ENCODE measurements at regions not wholly inside any gene's neighbourhood (a gene's known extent, or its start where the extent isn't known, plus 50 kb on each side); places are given as distances from the start of the nearest gene placed in this dataset.

- no peaks in the 10 kb centered on the region for H3K9me3 ChIP-seq (ENCODE audit: low read length)
- no peak overlapping the region for H3K4me3 ChIP-seq (ENCODE audit: low read depth, low read length, poor library complexity, severe bottlenecking)
- no peaks in the 10 kb centered on the region for H3K36me3 ChIP-seq (ENCODE audit: insufficient read depth, low read length)
- no peaks in the 10 kb centered on the region for H3F3A ChIP-seq (ENCODE audit: insufficient read depth, low read length)
- H3K4me1 ChIP-seq (ENCODE audit: insufficient read depth, low read length, severe bottlenecking): no peaks in the 10 kb centered on the region
- no peaks in the 10 kb centered on the region for H3K9me2 ChIP-seq (ENCODE audit: low read depth, low read length)
- H3K4me2 ChIP-seq (ENCODE audit: low read length): no peak overlapping the region
- H3K27me3 ChIP-seq (ENCODE audit: insufficient read depth, low read length): no peaks in the 10 kb centered on the region
- no peaks in the 10 kb centered on the region for H3K79me2 ChIP-seq (ENCODE audit: insufficient read depth, low read length)
- no peak overlapping the region for H3K27ac ChIP-seq (ENCODE audit: low read depth, low read length, poor library complexity, severe bottlenecking)
- no peak overlapping the region for H3K9ac ChIP-seq (ENCODE audit: low read length)
- TF ChIP-seq EZH2 (IDR thresholded peaks at IDR 0.05; ENCODE audit: borderline replicate concordance, low read length): no peak
- TF ChIP-seq CTCF (IDR thresholded peaks at IDR 0.05; ENCODE audit: low read length): no peak
- no peak overlapping the region for H2AFZ ChIP-seq (ENCODE audit: low read length)
- no peaks in the 10 kb centered on the region for H4K20me1 ChIP-seq (ENCODE audit: insufficient read depth, low read length)
Observed at GRCh38 chr3:10632125-10632524, 126.7 kb upstream of the ATP2B2 start.

GRCh38 chr3:10632741-10633140 is 127.4 kb upstream of the ATP2B2 start:
- no peak overlapping the region for H3K4me3 ChIP-seq (ENCODE audit: low read depth, low read length, poor library complexity, severe bottlenecking)
- no peaks in the 10 kb centered on the region for H3K9me2 ChIP-seq (ENCODE audit: low read depth, low read length)
- H3K79me2 ChIP-seq (ENCODE audit: insufficient read depth, low read length): no peaks in the 10 kb centered on the region
- no peak overlapping the region for H3K27ac ChIP-seq (ENCODE audit: low read depth, low read length, poor library complexity, severe bottlenecking)
- no peaks in the 10 kb centered on the region for H3F3A ChIP-seq (ENCODE audit: insufficient read depth, low read length)
- H3K36me3 ChIP-seq (ENCODE audit: insufficient read depth, low read length): no peaks in the 10 kb centered on the region
- no peaks in the 10 kb centered on the region for H3K9me3 ChIP-seq (ENCODE audit: low read length)
- H3K27me3 ChIP-seq (ENCODE audit: insufficient read depth, low read length): no peaks in the 10 kb centered on the region; the same call in 1 of the 2 replicates
- H4K20me1 ChIP-seq (ENCODE audit: insufficient read depth, low read length): no peaks in the 10 kb centered on the region
- no peak overlapping the region for H3K9ac ChIP-seq (ENCODE audit: low read length)
- H3K4me2 ChIP-seq (ENCODE audit: low read length): no peak overlapping the region
- no peak overlapping the region for H2AFZ ChIP-seq (ENCODE audit: low read length)
- H3K4me1 ChIP-seq (ENCODE audit: insufficient read depth, low read length, severe bottlenecking): no peaks in the 10 kb centered on the region
- no peak for TF ChIP-seq EZH2 (IDR thresholded peaks at IDR 0.05; ENCODE audit: borderline replicate concordance, low read length)
- TF ChIP-seq CTCF (IDR thresholded peaks at IDR 0.05; ENCODE audit: low read length): no peak

GRCh38 chr3:10635446-10636076 is 130.2 kb upstream of the ATP2B2 start:
- Histone ChIP-seq H3K9ac (ENCODE audit: low read length) (no peak overlapping the region), H3K36me3 (ENCODE audit: insufficient read depth, low read length) (no peaks in the 10 kb centered on the region), H2AFZ (ENCODE audit: low read length) (no peak overlapping the region), H3K4me2 (ENCODE audit: low read length) (no peak overlapping the region), H4K20me1 (ENCODE audit: insufficient read depth, low read length) (no peaks in the 10 kb centered on the region), H3K9me2 (ENCODE audit: low read depth, low read length) (no peaks in the 10 kb centered on the region), H3K27me3 (ENCODE audit: insufficient read depth, low read length) (no peaks in the 10 kb centered on the region; the same call in 1 of the 2 replicates), H3F3A (ENCODE audit: insufficient read depth, low read length) (no peaks in the 10 kb centered on the region), H3K27ac (ENCODE audit: low read depth, low read length, poor library complexity, severe bottlenecking) (no peak overlapping the region), H3K4me3 (ENCODE audit: low read depth, low read length, poor library complexity, severe bottlenecking) (no peak overlapping the region), H3K79me2 (ENCODE audit: insufficient read depth, low read length) (no peaks in the 10 kb centered on the region), H3K4me1 (ENCODE audit: insufficient read depth, low read length, severe bottlenecking) (no peaks in the 10 kb centered on the region), H3K9me3 (ENCODE audit: low read length) (no peaks in the 10 kb centered on the region)
- TF ChIP-seq EZH2 (IDR thresholded peaks at IDR 0.05; ENCODE audit: borderline replicate concordance, low read length) (no peak), CTCF (IDR thresholded peaks at IDR 0.05; ENCODE audit: low read length) (no peak)

Data from OCI-LY1 (cell line).